K562 (cell line): ENCODE measurements at regions not wholly inside any gene's neighbourhood (a gene's known extent, or its start where the extent isn't known, plus 50 kb on each side); places are given as distances from the start of the nearest gene placed in this dataset.

Experiments used
- ATAC-seq: fragments of 200-7000 bp; cut with Tn5 transposase; 3 replicates; pipeline ENCODE4 v1.9.1; 2020; ENCODE audit warnings: moderate library complexity
- BruUV-seq: library from RNA; stranded (reverse); fragments of 400-500 nt; replicated peaks from 2 replicates; lab custom pipeline; 2021; lab: Mats Ljungman, UMichigan
- CTCF ChIA-PET: fragments of 300-600 bp; formaldehyde crosslinking; extraction: SDS; loops from one replicate; lab custom pipeline; 2021; ENCODE audit warnings: low intra/inter-chr PET ratio; lab: Yijun Ruan, JAX
- POLR2A ChIA-PET: fragments of 300-600, 350-650 bp; sonication (Branson Sonifier 250); formaldehyde crosslinking; extraction: SDS; loops from one replicate; lab custom pipeline; 2021; ENCODE audit warnings: antibody characterized with exemption, inconsistent platforms; lab: Yijun Ruan, JAX
- DNase-seq, 4 experiments: peaks; one replicate each; pipeline versions ENCODE4 v3.0.0 to v3.0.0-alpha.2; 2011 to 2018; ENCODE audit warnings: low spot score in 3 of 4, mixed read lengths in 3 of 4; ENCODE audit errors: extremely low read depth in 1 of 4
- FAIRE-seq: peaks from 2 replicates; lab custom pipeline; 2011; peaks lifted over from hg19 to GRCh38; lab: Jason Lieb, UNC
- H2AFZ ChIP-seq: 2 replicates; pipeline ENCODE4 v1.6.0; 2011; ENCODE audit warnings: low read depth, low read length, control low read depth, inconsistent platforms
- H3K27ac ChIP-seq: fragments of 200-600 bp; 3 replicates; pipeline ENCODE4 v1.8.0; 2011; ENCODE audit warnings: low read depth, mild to moderate bottlenecking, control low read depth, inconsistent platforms, low read length, moderate library complexity, mixed read lengths; ENCODE audit errors: extremely low read depth
- H3K27me3 ChIP-seq, 2 experiments: fragments of 300-600 bp in 1 of 2; 2 replicates in 1 of 2; 3 replicates in 1 of 2; pipeline versions ENCODE4 v1.6.0 to v1.8.0; 2011; ENCODE audit warnings: inconsistent platforms in 2 of 2, low read length in 2 of 2, mild to moderate bottlenecking in 1 of 2, mixed read lengths in 1 of 2, moderate library complexity in 1 of 2; ENCODE audit not compliant: control insufficient read depth in 2 of 2, insufficient read depth in 2 of 2
- H3K36me3 ChIP-seq: fragments of 300-600 bp; 3 replicates; pipeline ENCODE4 v1.8.0; 2011; ENCODE audit warnings: mild to moderate bottlenecking, low read length, inconsistent platforms; ENCODE audit not compliant: control insufficient read depth, insufficient read depth
- H3K4me1 ChIP-seq, 2 experiments: fragments of 200-600 bp in 1 of 2; replicated peaks in 1 of 2; 2 replicates in 1 of 2; 3 replicates in 1 of 2; pipeline versions ENCODE4 v1.5.1 to v1.8.0; 2011; ENCODE audit warnings: inconsistent platforms in 2 of 2, low read length in 2 of 2, mild to moderate bottlenecking in 1 of 2, mixed read lengths in 1 of 2, moderate library complexity in 1 of 2; ENCODE audit not compliant: control insufficient read depth in 2 of 2, insufficient read depth in 2 of 2
- H3K4me2 ChIP-seq: 2 replicates; pipeline ENCODE4 v1.6.1; 2011; ENCODE audit warnings: low read length, control low read depth, inconsistent platforms, mixed read lengths; ENCODE audit not compliant: insufficient read depth
- H3K4me3 ChIP-seq: fragments of 200-600 bp; sonication (generic), shearing (Covaris generic); 2 replicates; pipeline ENCODE4 v1.5.1; 2016; ENCODE audit warnings: control low read depth, inconsistent platforms
- H3K79me2 ChIP-seq: fragments of 200-600 bp; 3 replicates; pipeline ENCODE4 v1.8.0; 2011; ENCODE audit warnings: low read length, inconsistent platforms; ENCODE audit not compliant: control insufficient read depth, insufficient read depth
- H3K9ac ChIP-seq, 2 experiments: 2 replicates each; pipeline versions ENCODE4 v1.6.0 to v1.6.1; 2011; ENCODE audit warnings: low read depth in 2 of 2, low read length in 2 of 2, control low read depth in 1 of 2, inconsistent platforms in 1 of 2, mild to moderate bottlenecking in 1 of 2, mixed read lengths in 1 of 2; ENCODE audit not compliant: insufficient read depth in 1 of 2
- H3K9me1 ChIP-seq: one replicate; pipeline ENCODE4 v1.6.0; 2011; ENCODE audit warnings: inconsistent platforms, mild to moderate bottlenecking, low read length, moderate library complexity; ENCODE audit not compliant: control insufficient read depth, insufficient read depth
- H3K9me3 ChIP-seq: replicated peaks from 2 replicates; pipeline ENCODE4 v1.5.1; 2011; ENCODE audit warnings: low read depth, low read length, inconsistent platforms; ENCODE audit not compliant: control insufficient read depth, insufficient read depth
- H4K20me1 ChIP-seq: replicated peaks from 2 replicates; pipeline ENCODE4 v1.6.1; 2011; ENCODE audit warnings: low read length, inconsistent platforms, mixed read lengths; ENCODE audit not compliant: control insufficient read depth, insufficient read depth
- BMI1 ChIP-seq: fragments of 150-350 bp; IDR thresholded peaks from 2 replicates; pipeline ENCODE4 v1.6.1; 2014; ENCODE audit warnings: low read length
- ELF4 ChIP-seq: fragments of 450-650 bp; formaldehyde crosslinking; IDR thresholded peaks from 2 replicates; pipeline ENCODE4 v1.4.0; 2022; ENCODE audit warnings: missing genetic modification characterization
- GTF2E2 ChIP-seq: fragments of 200-800 bp; sonication (Bioruptor generic); IDR thresholded peaks from 2 replicates; pipeline ENCODE4 v1.6.1; 2016; ENCODE audit warnings: missing genetic modification characterization, missing compliant biosample characterization
- HDGF ChIP-seq: fragments of 450-650 bp; IDR thresholded peaks from 2 replicates; pipeline ENCODE4 v1.6.1; 2016
- JUND ChIP-seq, 2 experiments: IDR thresholded peaks; 2 replicates in 1 of 2; 3 replicates in 1 of 2; pipeline ENCODE4 v1.6.1; 2011; ENCODE audit warnings: borderline replicate concordance in 2 of 2, low read depth in 2 of 2, low read length in 2 of 2, improper control_type of control experiment in 1 of 2, missing biosample characterization in 1 of 2, missing genetic modification characterization in 1 of 2, missing genetic modification reagents in 1 of 2
- L3MBTL2 ChIP-seq: fragments of 450-650 bp; IDR thresholded peaks from 2 replicates; pipeline ENCODE4 v1.6.1; 2016; ENCODE audit warnings: mild to moderate bottlenecking, moderate library complexity
- LEF1 ChIP-seq: fragments of 450-650 bp; IDR thresholded peaks from 2 replicates; pipeline ENCODE4 v1.6.1; 2016; ENCODE audit warnings: mild to moderate bottlenecking
- MAX ChIP-seq: sonication (generic); formaldehyde crosslinking; IDR thresholded peaks from 2 replicates; pipeline ENCODE4 v1.9.0; 2022; ENCODE audit warnings: mild to moderate bottlenecking, missing genetic modification reagents
- NFXL1 ChIP-seq: fragments of 450-650 bp; formaldehyde crosslinking; IDR thresholded peaks from 2 replicates; pipeline ENCODE4 v1.4.0; 2021; ENCODE audit warnings: mild to moderate bottlenecking
- NR1H2 ChIP-seq: sonication (generic); formaldehyde crosslinking; IDR thresholded peaks from 2 replicates; pipeline ENCODE4 v1.4.0; 2020; ENCODE audit warnings: mild to moderate bottlenecking, missing genetic modification reagents
- NUFIP1 ChIP-seq: fragments of 450-650 bp; IDR thresholded peaks from 2 replicates; pipeline ENCODE4 v1.6.1; 2018; ENCODE audit not compliant: partially characterized antibody
- RBBP5 ChIP-seq: fragments of 200-600 bp; sonication (generic); IDR thresholded peaks from 2 replicates; pipeline ENCODE4 v1.6.1; 2012; ENCODE audit warnings: borderline replicate concordance, mild to moderate bottlenecking, low read length, control low read depth, inconsistent platforms; ENCODE audit not compliant: insufficient read depth, poor library complexity, severe bottlenecking
- RFX1 ChIP-seq: fragments of 450-650 bp; IDR thresholded peaks from 2 replicates; pipeline ENCODE4 v1.6.1; 2016; ENCODE audit warnings: mild to moderate bottlenecking, moderate library complexity
- TAF7 ChIP-seq: fragments of 450-650 bp; IDR thresholded peaks from 2 replicates; pipeline ENCODE4 v1.6.1; 2016; ENCODE audit warnings: missing genetic modification characterization, missing compliant biosample characterization
- TARDBP ChIP-seq: fragments of 450-650 bp; IDR thresholded peaks from 2 replicates; pipeline ENCODE4 v1.6.1; 2016
- U2AF2 ChIP-seq: fragments of 200-400 bp; formaldehyde crosslinking; optimal IDR thresholded peaks from 2 replicates; pipeline ENCODE3; 2017; ENCODE audit warnings: low read depth, mild to moderate bottlenecking, low read length
- YY1 ChIP-seq, 3 experiments: IDR thresholded peaks; 2 replicates each; pipeline ENCODE4 v1.6.1; 2011; ENCODE audit warnings: low read length in 2 of 3, mild to moderate bottlenecking in 2 of 3, moderate library complexity in 2 of 3, borderline replicate concordance in 1 of 3, control low read depth in 1 of 3, low read depth in 1 of 3; ENCODE audit not compliant: insufficient read depth in 3 of 3, insufficient replicate concordance in 2 of 3, control insufficient read depth in 1 of 3, insufficient read length in 1 of 3; ENCODE audit errors: extremely low read depth in 1 of 3
- ZBTB1 ChIP-seq: sonication (generic); formaldehyde crosslinking; IDR thresholded peaks from 2 replicates; pipeline ENCODE4 v1.8.1; 2023; ENCODE audit warnings: missing genetic modification reagents, low read depth, mild to moderate bottlenecking, borderline replicate concordance
- ZC3H4 ChIP-seq: sonication (generic); formaldehyde crosslinking; IDR thresholded peaks from 2 replicates; pipeline ENCODE4 v1.9.0; 2021; ENCODE audit warnings: missing genetic modification reagents, borderline replicate concordance
- WGBS: fragments of 100-300 bp; shearing (Covaris generic); methylation state at CpG from one replicate; pipeline ENCODE4 v1.1.6; 2016; ENCODE audit warnings: low coverage, mixed read lengths; ENCODE audit not compliant: insufficient coverage; ENCODE audit errors: missing lambda C conversion rate; 5-methylcytosine and 5-hydroxymethylcytosine counted together
- in situ Hi-C: fragments of 300-500 bp; cut with MboI; formaldehyde crosslinking; loops from 4 replicates; pipeline ENCODE4 v1.15.0; 2018; ENCODE audit warnings: inconsistent platforms, mixed read lengths
- intact Hi-C: fragments of 100-400 bp; cut with micrococcal nuclease; formaldehyde crosslinking; loops from 2 replicates; pipeline ENCODE4 v1.14.2; 2022

GRCh38 chr6:53986721-53987521 is 124.3 kb upstream of the MLIP start:
- ATAC-seq (no peak), DNase-seq (no peak), FAIRE-seq (no peak)
- Histone ChIP-seq H3K9me3 (no peaks in the 10 kb centered on the region), H3K27ac (no peak overlapping the region), H3K79me2 (no peaks in the 10 kb centered on the region), H4K20me1 (no peaks in the 10 kb centered on the region), H2AFZ (no peak overlapping the region), H3K9ac (no peak overlapping the region), H3K27me3 (no peaks in the 10 kb centered on the region), H3K36me3 (no peaks in the 10 kb centered on the region), H3K9me1 (no peaks in the 10 kb centered on the region), H3K4me3 (no peak overlapping the region), H3K4me2 (no peak overlapping the region), H3K4me1 (no peaks in the 10 kb centered on the region)
- ChIA-PET POLR2A (no interaction called here), CTCF (no interaction called here)
- in situ Hi-C loops = no loop called here
- no TSS peak for BruUV-seq
- intact Hi-C loops = no loop called here
- 0% methylated on average over 10 of the region's 10 CpGs for WGBS
- TF ChIP-seq NFXL1 = no peak
- no peak for TF ChIP-seq NUFIP1
- no peak for TF ChIP-seq U2AF2
- no peak for TF ChIP-seq NR1H2 (CRISPR knock-in tag)
- TF ChIP-seq ZC3H4 = no peak
- TF ChIP-seq YY1 (IDR thresholded peaks at IDR 0.05; ENCODE audit: borderline replicate concordance in 1 of 3, control insufficient read depth in 1 of 3, extremely low read depth in 1 of 3, insufficient read depth in 3 of 3, insufficient read length in 1 of 3, insufficient replicate concordance in 2 of 3, low read depth in 1 of 3, low read length in 2 of 3) = no peak
- TF ChIP-seq JUND (IDR thresholded peaks at IDR 0.05; ENCODE audit: borderline replicate concordance, low read depth, low read length) = no peak
- no peak for TF ChIP-seq JUND (tag; IDR thresholded peaks at IDR 0.05; ENCODE audit: borderline replicate concordance, low read depth, low read length)
- no peak for TF ChIP-seq GTF2E2 (tag)
- no peak for TF ChIP-seq RBBP5
- no peak for TF ChIP-seq ZBTB1
- TF ChIP-seq MAX (CRISPR knock-in tag) = no peak
- no peak for TF ChIP-seq TAF7
- no peak for TF ChIP-seq RFX1
- no peak for TF ChIP-seq ELF4
- no peak for TF ChIP-seq LEF1
- no peak for TF ChIP-seq HDGF
- no peak for TF ChIP-seq TARDBP
- TF ChIP-seq BMI1 = no peak
- no peak for TF ChIP-seq L3MBTL2
